ENCODE measurements at regions not wholly inside any gene's neighbourhood (a gene's known extent, or its start where the extent isn't known, plus 50 kb on each side); places are given as distances from the start of the nearest gene placed in this dataset.
"Not testable (repeated sequence)": the region's sequence is repeated elsewhere in the genome, so short reads cannot be mapped to it uniquely, and the experiment has no call there.

DNA sequence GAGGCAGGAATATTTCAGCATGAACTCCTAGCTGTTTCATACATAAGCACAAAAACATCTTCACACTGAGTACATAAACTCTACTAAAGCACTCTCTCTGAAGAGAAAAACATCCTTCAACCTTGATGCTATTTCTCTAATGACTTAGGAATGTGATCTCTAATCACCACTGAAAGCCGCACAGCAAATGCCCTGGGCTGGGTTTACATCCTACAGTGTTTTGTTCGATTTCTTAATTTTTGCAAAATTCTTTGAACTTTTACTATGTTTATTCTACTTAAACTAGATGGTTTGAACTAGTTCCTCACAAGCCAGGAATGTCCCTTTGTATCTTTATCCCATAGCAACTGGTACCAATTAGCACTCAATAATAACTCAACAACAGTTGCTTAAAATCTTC is 130.9 kb upstream of the ABI3BP start:
- Mint-ChIP-seq H3K4me3 (no peak overlapping the region), H3K4me1 (ENCODE audit: low read depth) (no peaks in the 10 kb centered on the region), H3K36me3 (ENCODE audit: insufficient read depth) (no peaks in the 10 kb centered on the region), H3K27me3 (ENCODE audit: low read depth) (peaks cover 14% of the 10 kb centered on the region), H3K9me3 (no peaks in the 10 kb centered on the region)
- DNase-seq (no peak), ATAC-seq (no peak)

DNA sequence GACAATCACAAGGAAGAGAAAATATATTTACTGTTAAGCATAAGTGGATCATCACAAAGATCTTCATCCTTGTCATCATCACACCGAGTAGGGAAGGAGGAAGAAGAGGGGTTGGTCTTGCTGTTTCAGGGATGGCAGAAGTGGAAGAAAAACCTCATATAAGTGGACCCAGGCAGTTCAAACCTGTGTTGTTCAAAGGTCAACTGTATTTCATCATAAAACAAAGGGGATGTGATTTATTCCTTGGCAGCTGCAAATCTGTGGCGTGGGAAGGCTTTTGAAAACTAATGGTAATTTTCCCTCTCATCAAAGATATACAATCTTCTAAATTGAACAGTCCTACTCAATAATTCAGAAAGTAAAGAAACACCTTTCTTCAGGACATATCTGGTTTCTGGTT is 129.9 kb upstream of the ABI3BP start:
- H3K4me1 Mint-ChIP-seq (ENCODE audit: low read depth), result no peaks in the 10 kb centered on the region
- no peaks in the 10 kb centered on the region for H3K9me3 Mint-ChIP-seq
- peaks cover 14% of the 10 kb centered on the region for H3K27me3 Mint-ChIP-seq (ENCODE audit: low read depth)
- H3K4me3 Mint-ChIP-seq, result no peak overlapping the region
- ATAC-seq (no peak), DNase-seq (no peak)
- no peaks in the 10 kb centered on the region for H3K36me3 Mint-ChIP-seq (ENCODE audit: insufficient read depth)

DNA sequence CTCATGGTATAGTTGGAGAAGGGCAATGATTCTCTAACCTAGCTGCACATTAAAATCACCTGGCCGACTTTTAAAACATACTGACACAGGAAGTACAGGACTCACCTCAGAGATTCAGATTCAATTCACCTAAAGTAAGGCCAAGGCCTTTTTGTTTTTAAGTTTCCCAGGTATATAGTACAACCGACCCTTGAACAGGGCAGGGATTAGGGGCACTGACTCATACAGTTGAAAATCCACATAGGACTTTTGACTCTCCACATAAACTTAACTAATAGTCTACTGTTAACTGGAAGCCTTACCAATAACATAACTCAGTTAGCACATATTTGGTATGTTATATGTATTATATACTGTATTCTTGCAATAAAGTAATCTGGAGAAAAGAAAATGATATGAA is 129.5 kb upstream of the ABI3BP start:
- Mint-ChIP-seq H3K36me3 (ENCODE audit: insufficient read depth) (no peaks in the 10 kb centered on the region), H3K4me1 (ENCODE audit: low read depth) (no peaks in the 10 kb centered on the region), H3K9me3 (no peaks in the 10 kb centered on the region), H3K4me3 (no peak overlapping the region), H3K27me3 (ENCODE audit: low read depth) (peaks cover 14% of the 10 kb centered on the region)
- no peak for ATAC-seq
- no peak for DNase-seq

DNA sequence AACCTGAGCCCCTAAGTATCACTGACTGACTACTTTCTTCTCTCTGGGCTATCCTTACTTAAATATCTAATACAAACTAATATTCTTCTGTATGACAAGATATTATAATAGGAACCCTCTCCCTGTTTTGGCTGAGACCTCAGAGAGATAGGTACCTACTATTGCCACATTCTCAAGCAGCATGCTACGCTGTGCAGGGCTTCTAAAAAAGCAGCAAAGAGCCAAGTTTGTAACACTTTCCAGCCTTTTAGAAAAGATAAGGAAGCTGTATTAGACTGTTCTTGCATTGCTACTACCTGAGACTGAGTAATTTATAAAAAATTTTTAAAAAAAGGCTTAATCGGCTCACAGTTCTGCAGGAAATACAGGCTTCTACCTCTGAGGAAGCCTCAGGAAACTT is 126.8 kb upstream of the ABI3BP start:
- Mint-ChIP-seq H3K4me3 (no peak overlapping the region), H3K27me3 (ENCODE audit: low read depth) (peaks cover 10% of the 10 kb centered on the region), H3K36me3 (ENCODE audit: insufficient read depth) (no peaks in the 10 kb centered on the region), H3K9me3 (no peaks in the 10 kb centered on the region), H3K4me1 (ENCODE audit: low read depth) (no peaks in the 10 kb centered on the region)
- DNase-seq, result no peak
- ATAC-seq, result no peak

DNA sequence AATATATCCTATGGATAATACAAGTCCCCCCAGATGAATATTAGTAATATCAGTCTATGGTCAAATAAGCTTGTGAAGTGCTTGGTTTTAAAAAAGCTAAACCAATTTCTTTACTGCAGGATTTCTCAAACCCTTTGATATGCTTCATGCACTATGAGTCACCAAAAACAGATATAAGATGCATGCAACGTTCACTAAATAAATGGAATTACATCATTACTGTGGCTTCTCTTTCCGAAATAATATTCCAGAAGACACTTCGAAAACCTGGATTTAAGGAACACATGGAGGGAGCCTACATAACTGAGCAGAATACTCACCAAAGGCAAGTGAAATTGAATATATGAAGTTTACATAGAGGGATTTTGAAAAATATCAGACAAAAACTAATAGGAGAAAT is 126.3 kb upstream of the ABI3BP start:
- H3K36me3 Mint-ChIP-seq (ENCODE audit: insufficient read depth), result no peaks in the 10 kb centered on the region
- no peak overlapping the region for H3K4me3 Mint-ChIP-seq
- no peak for ATAC-seq
- H3K9me3 Mint-ChIP-seq, result no peaks in the 10 kb centered on the region
- H3K27me3 Mint-ChIP-seq (ENCODE audit: low read depth), result peaks cover 5% of the 10 kb centered on the region
- H3K4me1 Mint-ChIP-seq (ENCODE audit: low read depth), result no peaks in the 10 kb centered on the region
- DNase-seq, result no peak

- Mint-ChIP-seq H3K9me3 (no peaks in the 10 kb centered on the region), H3K4me3 (no peak overlapping the region), H3K36me3 (ENCODE audit: insufficient read depth) (no peaks in the 10 kb centered on the region), H3K27me3 (ENCODE audit: low read depth) (peaks cover 2% of the 10 kb centered on the region), H3K4me1 (ENCODE audit: low read depth) (no peaks in the 10 kb centered on the region)
- DNase-seq, result no peak
- ATAC-seq, result no peak
These were observed 124.8 kb upstream of the ABI3BP start for GRCh38 chr3:101117980-101118379.

GRCh38 chr3:101117465-101117864 is 124.2 kb upstream of the ABI3BP start:
- H3K4me1 Mint-ChIP-seq (ENCODE audit: low read depth), result no peaks in the 10 kb centered on the region
- no peak overlapping the region for H3K4me3 Mint-ChIP-seq
- no peak for DNase-seq
- no peaks in the 10 kb centered on the region for H3K36me3 Mint-ChIP-seq (ENCODE audit: insufficient read depth)
- H3K9me3 Mint-ChIP-seq, result no peaks in the 10 kb centered on the region
- no peak for ATAC-seq
- peaks cover 2% of the 10 kb centered on the region for H3K27me3 Mint-ChIP-seq (ENCODE audit: low read depth)

GRCh38 chr3:101110295-101110694 is 117.1 kb upstream of the ABI3BP start:
- ATAC-seq; H3K27me3 Mint-ChIP-seq (ENCODE audit: low read depth); H3K4me1 Mint-ChIP-seq (ENCODE audit: low read depth); H3K36me3 Mint-ChIP-seq (ENCODE audit: insufficient read depth); H3K4me3 Mint-ChIP-seq; DNase-seq: not testable (repeated sequence)
- H3K9me3 Mint-ChIP-seq, result peaks cover 13% of the 10 kb centered on the region

GRCh38 chr3:101104321-101104720 is 111.1 kb upstream of the ABI3BP start:
- Mint-ChIP-seq H3K9me3 (peaks cover 4% of the 10 kb centered on the region), H3K4me3 (no peak overlapping the region), H3K4me1 (ENCODE audit: low read depth) (no peaks in the 10 kb centered on the region), H3K27me3 (ENCODE audit: low read depth) (peaks cover 22% of the 10 kb centered on the region), H3K36me3 (ENCODE audit: insufficient read depth) (no peaks in the 10 kb centered on the region)
- ATAC-seq (no peak), DNase-seq (no peak)

DNA sequence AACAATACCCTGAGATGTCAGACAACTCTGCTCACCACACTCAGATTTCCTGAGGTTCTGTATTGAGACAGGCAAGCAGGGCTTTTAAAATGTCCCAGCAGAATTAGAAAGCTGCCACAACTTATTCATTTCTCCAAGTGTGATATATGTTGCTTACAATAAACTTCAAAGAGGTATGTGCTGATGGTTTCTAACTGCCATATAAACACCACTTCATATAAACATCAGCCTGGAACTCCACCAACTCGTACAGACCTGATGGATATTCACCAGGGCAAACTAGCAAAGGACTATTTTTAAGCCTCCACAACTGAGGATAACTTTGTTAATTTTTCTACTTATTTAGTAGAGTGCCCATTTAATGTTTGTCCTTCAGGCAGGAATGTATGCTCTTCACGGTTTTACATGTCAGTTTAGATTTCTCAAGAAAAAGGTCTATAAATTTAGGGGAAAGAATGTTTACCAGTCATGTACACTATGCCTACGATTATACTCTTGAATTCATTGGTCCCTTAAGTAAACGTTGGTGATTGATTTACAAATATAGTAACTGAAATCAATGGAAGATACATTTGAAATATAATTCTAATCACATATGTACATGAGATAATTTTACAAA is 109.6 kb upstream of the ABI3BP start:
- H3K4me1 Mint-ChIP-seq (ENCODE audit: low read depth), result no peaks in the 10 kb centered on the region
- H3K27me3 Mint-ChIP-seq (ENCODE audit: low read depth), result peaks cover 29% of the 10 kb centered on the region
- H3K4me3 Mint-ChIP-seq, result no peak overlapping the region
- H3K9me3 Mint-ChIP-seq, result peaks cover 3% of the 10 kb centered on the region
- DNase-seq, result no peak
- no peak for ATAC-seq
- no peaks in the 10 kb centered on the region for H3K36me3 Mint-ChIP-seq (ENCODE audit: insufficient read depth)

DNA sequence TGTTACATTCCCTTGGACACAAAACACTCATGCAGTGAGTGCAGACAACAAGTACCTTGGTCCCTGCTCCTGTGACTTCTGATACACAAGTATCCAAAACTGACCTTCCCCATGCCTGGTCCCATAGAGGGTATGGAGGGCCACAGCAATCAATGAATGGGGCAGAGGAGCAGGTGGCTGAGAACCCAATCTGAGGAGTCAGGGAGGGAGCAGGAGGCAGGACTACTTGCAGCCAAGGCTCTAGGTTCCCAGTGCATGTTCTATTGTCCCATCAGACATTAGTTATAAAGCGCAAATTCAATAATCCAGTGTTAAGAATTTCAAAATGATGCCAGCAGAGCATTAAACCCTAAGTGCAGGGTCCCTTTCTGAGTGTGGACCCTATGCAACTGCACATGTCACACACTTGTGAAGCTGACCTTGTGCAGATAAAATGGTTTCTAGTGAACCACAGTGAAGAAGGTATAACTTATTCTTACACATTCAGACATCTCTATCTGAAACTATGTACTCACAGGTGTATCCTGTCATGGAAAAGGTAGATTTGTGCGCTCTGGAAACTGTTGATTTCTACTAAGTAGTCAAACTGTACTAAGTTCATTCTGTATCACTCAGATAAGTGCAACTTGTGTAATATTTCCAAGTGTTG is 107.3 kb upstream of the ABI3BP start:
- DNase-seq (no peak), ATAC-seq (no peak)
- H3K4me3 Mint-ChIP-seq, result no peak overlapping the region
- peaks cover 25% of the 10 kb centered on the region for H3K27me3 Mint-ChIP-seq (ENCODE audit: low read depth)
- H3K9me3 Mint-ChIP-seq, result no peaks in the 10 kb centered on the region
- H3K36me3 Mint-ChIP-seq (ENCODE audit: insufficient read depth), result no peaks in the 10 kb centered on the region
- no peaks in the 10 kb centered on the region for H3K4me1 Mint-ChIP-seq (ENCODE audit: low read depth)

- H3K9me3 Mint-ChIP-seq, result no peaks in the 10 kb centered on the region
- ATAC-seq, result no peak
These were observed 106.6 kb upstream of the ABI3BP start for GRCh38 chr3:101099791-101100190.

DNA sequence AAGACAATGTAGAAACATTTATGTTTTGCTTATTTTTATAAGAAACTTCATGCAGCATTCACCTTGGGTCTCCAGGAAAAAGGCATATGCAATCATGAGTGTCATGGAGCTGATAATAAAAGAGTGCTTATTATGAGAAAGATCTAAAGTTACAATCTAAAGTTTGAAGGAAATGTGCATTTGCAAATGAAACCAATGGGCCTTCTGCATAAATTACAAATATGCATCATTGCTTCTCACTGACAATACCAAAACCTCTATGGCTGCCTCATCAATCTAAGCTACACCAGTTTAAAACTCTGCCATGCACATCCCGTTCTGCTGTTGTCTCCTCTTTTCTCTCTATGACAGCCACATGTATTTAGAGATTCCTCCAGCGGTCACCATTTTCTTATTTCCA is 103.2 kb upstream of the ABI3BP start:
- Mint-ChIP-seq H3K4me1 (ENCODE audit: low read depth) (no peaks in the 10 kb centered on the region), H3K27me3 (ENCODE audit: low read depth) (peaks cover 16% of the 10 kb centered on the region), H3K36me3 (ENCODE audit: insufficient read depth) (no peaks in the 10 kb centered on the region), H3K9me3 (no peaks in the 10 kb centered on the region), H3K4me3 (no peak overlapping the region)
- DNase-seq (no peak), ATAC-seq (no peak)

More at GRCh38 chr3:101099791-101100190, 106.6 kb upstream of the ABI3BP start:
- Mint-ChIP-seq H3K27me3 (ENCODE audit: low read depth) (peaks cover 22% of the 10 kb centered on the region), H3K36me3 (ENCODE audit: insufficient read depth) (no peaks in the 10 kb centered on the region), H3K4me1 (ENCODE audit: low read depth) (no peaks in the 10 kb centered on the region), H3K4me3 (no peak overlapping the region)
- DNase-seq, result no peak

DNA sequence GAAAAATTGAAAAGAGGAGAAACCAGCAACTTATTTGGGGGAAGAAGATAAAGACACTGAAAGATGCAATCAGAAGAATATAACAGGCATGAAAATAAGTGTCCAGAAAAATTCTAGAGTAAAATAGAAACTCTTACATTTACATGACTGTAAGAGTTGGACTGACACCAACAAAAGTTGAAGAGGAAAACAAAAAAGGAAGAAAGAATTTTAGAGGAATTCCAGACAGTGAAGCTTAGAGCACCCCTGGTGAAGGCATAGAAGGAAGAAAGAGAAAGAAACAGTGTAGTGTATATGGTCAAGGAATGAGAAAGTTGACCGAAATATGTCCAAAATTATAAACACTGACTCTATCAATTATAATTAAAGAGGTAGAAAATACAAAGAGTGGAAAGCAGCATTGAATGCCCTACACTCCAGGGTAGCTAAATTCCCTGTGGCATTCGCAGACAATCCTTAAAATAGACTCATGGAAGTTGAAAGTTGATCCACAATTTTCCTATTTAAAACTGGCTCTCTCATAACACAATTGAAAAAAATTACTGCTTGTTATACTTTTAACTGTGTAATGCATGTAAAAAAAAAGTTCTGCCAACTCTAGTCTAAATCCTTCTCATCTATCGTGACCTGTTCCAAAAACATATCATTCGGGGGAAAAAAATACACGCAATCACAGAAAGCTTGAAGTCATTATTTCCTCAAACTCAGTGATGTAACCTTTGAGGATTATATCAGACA is 102.6 kb upstream of the ABI3BP start:
- Mint-ChIP-seq H3K27me3 (ENCODE audit: low read depth) (peaks cover 13% of the 10 kb centered on the region), H3K4me1 (ENCODE audit: low read depth) (no peaks in the 10 kb centered on the region), H3K9me3 (no peaks in the 10 kb centered on the region), H3K4me3 (no peak overlapping the region), H3K36me3 (ENCODE audit: insufficient read depth) (no peaks in the 10 kb centered on the region)
- no peak for ATAC-seq
- DNase-seq, result no peak

GRCh38 chr3:101091489-101091888 is 98.3 kb upstream of the ABI3BP start:
- ATAC-seq (no peak), DNase-seq (no peak)
- H3K4me1 Mint-ChIP-seq (ENCODE audit: low read depth), result no peaks in the 10 kb centered on the region
- H3K9me3 Mint-ChIP-seq, result no peaks in the 10 kb centered on the region
- H3K36me3 Mint-ChIP-seq (ENCODE audit: insufficient read depth), result no peaks in the 10 kb centered on the region
- peaks cover 3% of the 10 kb centered on the region for H3K27me3 Mint-ChIP-seq (ENCODE audit: low read depth)
- no peak overlapping the region for H3K4me3 Mint-ChIP-seq

Measured in activated T-cell treated with anti-CD3 and anti-CD28 coated beads, Interleukin-2, amount 50 U/mL, for 4 hours (primary cell).